HepG2 (cell line): ENCODE measurements at regions not wholly inside any gene's neighbourhood (a gene's known extent, or its start where the extent isn't known, plus 50 kb on each side); places are given as distances from the start of the nearest gene placed in this dataset.

Source experiments
- ATAC-seq: fragments of 200-7000 bp; cut with Tn5 transposase; 3 replicates; pipeline ENCODE4 v1.9.1; 2020; ENCODE audit warnings: mild to moderate bottlenecking, moderate library complexity
- BruUV-seq: library from RNA; stranded (reverse); fragments of 400-500 nt; replicated peaks from 2 replicates; lab custom pipeline; 2021; lab: Mats Ljungman, UMichigan
- CTCF ChIA-PET: fragments of 300-600 bp; formaldehyde crosslinking; extraction: SDS; loops from one replicate; lab custom pipeline; 2021; ENCODE audit warnings: low total read pairs, inconsistent platforms, low intra/inter-chr PET ratio; lab: Yijun Ruan, JAX
- POLR2A ChIA-PET: fragments of 350-600 bp; sonication (Branson Sonifier 250); formaldehyde crosslinking; loops from one replicate; lab custom pipeline; 2020; ENCODE audit warnings: antibody characterized with exemption, inconsistent platforms; lab: Yijun Ruan, JAX
- DNase-seq: peaks from one replicate; pipeline ENCODE4 v3.0.0-alpha.2; 2015; ENCODE audit warnings: low spot score
- FAIRE-seq: peaks from 3 replicates; lab custom pipeline; 2011; peaks lifted over from hg19 to GRCh38; lab: Jason Lieb, UNC
- H2AFZ ChIP-seq: one replicate; pipeline ENCODE4 v1.6.1; 2011; ENCODE audit warnings: low read length, inconsistent platforms
- H3K27ac ChIP-seq: fragments of 300-600 bp; 3 replicates; pipeline ENCODE4 v1.8.0; 2011; ENCODE audit warnings: mixed run types, mild to moderate bottlenecking, mixed read lengths, low read length, inconsistent platforms; ENCODE audit not compliant: insufficient read depth; ENCODE audit errors: extremely low read length
- H3K27me3 ChIP-seq, 2 experiments: fragments of 200-600 bp in 1 of 2; 2 replicates in 1 of 2; 3 replicates in 1 of 2; pipeline versions ENCODE4 v1.6.0 to v1.8.0; 2011; ENCODE audit warnings: low read length in 2 of 2, mild to moderate bottlenecking in 2 of 2, moderate library complexity in 2 of 2, inconsistent platforms in 1 of 2; ENCODE audit not compliant: insufficient read depth in 2 of 2, control insufficient read depth in 1 of 2
- H3K36me3 ChIP-seq, 2 experiments: fragments of 200-600 bp in 1 of 2; replicated peaks in 1 of 2; 2 replicates in 1 of 2; 3 replicates in 1 of 2; pipeline versions ENCODE4 v1.5.1 to v1.8.0; 2011; ENCODE audit warnings: low read length in 2 of 2, inconsistent platforms in 1 of 2; ENCODE audit not compliant: insufficient read depth in 2 of 2, control insufficient read depth in 1 of 2
- H3K4me1 ChIP-seq: 2 replicates; pipeline ENCODE4 v1.5.1; 2012; ENCODE audit warnings: low read length, inconsistent platforms; ENCODE audit not compliant: insufficient read depth
- H3K4me2 ChIP-seq: 2 replicates; pipeline ENCODE4 v1.6.0; 2011; ENCODE audit warnings: low read depth, low read length, inconsistent platforms
- H3K4me3 ChIP-seq, 3 experiments: fragments of 200-600 bp in 1 of 3; sonication (generic), shearing (Covaris generic) in 1 of 3; replicated peaks in 1 of 3; 2 replicates each; pipeline ENCODE4 v1.5.1; 2011 to 2016; ENCODE audit warnings: low read length in 3 of 3, inconsistent platforms in 2 of 3, low read depth in 2 of 3, mild to moderate bottlenecking in 2 of 3, control low read depth in 1 of 3, mixed read lengths in 1 of 3; ENCODE audit not compliant: insufficient read depth in 1 of 3
- H3K79me2 ChIP-seq: one replicate; pipeline ENCODE4 v1.6.1; 2011; ENCODE audit warnings: low read length, inconsistent platforms; ENCODE audit not compliant: insufficient read depth
- H3K9ac ChIP-seq: 2 replicates; pipeline ENCODE4 v1.6.0; 2011; ENCODE audit warnings: mild to moderate bottlenecking, low read depth, low read length, inconsistent platforms; ENCODE audit not compliant: insufficient read depth
- H3K9me3 ChIP-seq: 2 replicates; pipeline ENCODE4 v1.5.1; 2012; ENCODE audit warnings: mild to moderate bottlenecking, low read length
- H4K20me1 ChIP-seq: 2 replicates; pipeline ENCODE4 v1.6.0; 2011; ENCODE audit warnings: inconsistent platforms, mild to moderate bottlenecking, low read length, moderate library complexity; ENCODE audit not compliant: insufficient read depth
- ATF1 ChIP-seq: IDR thresholded peaks from 2 replicates; pipeline ENCODE4 v1.6.1; 2016; ENCODE audit warnings: mild to moderate bottlenecking, control low read depth
- HES4 ChIP-seq: sonication (generic); formaldehyde crosslinking; IDR thresholded peaks from 2 replicates; pipeline ENCODE4 v1.9.0; 2021; ENCODE audit warnings: mild to moderate bottlenecking, missing genetic modification reagents, borderline replicate concordance
- IKZF4 ChIP-seq: sonication (generic); formaldehyde crosslinking; IDR thresholded peaks from 2 replicates; pipeline ENCODE4 v1.5.1; 2020; ENCODE audit warnings: borderline replicate concordance, mild to moderate bottlenecking, low read depth, missing genetic modification reagents; ENCODE audit errors: not compliant biosample characterization
- LCORL ChIP-seq, 2 experiments: fragments of 450-650 bp in 1 of 2; sonication (generic) in 1 of 2; formaldehyde crosslinking in 1 of 2; IDR thresholded peaks; 2 replicates each; pipeline versions ENCODE4 v1.5.0 to v1.6.1; 2017 to 2020; ENCODE audit warnings: antibody characterized with exemption in 1 of 2, missing genetic modification reagents in 1 of 2
- MYC ChIP-seq: sonication (generic); formaldehyde crosslinking; IDR thresholded peaks from 2 replicates; pipeline ENCODE4 v1.9.0; 2021; ENCODE audit warnings: missing genetic modification reagents, borderline replicate concordance
- NR2F1 ChIP-seq, 2 experiments: fragments of 450-650 bp in 1 of 2; formaldehyde crosslinking in 1 of 2; IDR thresholded peaks; 2 replicates each; pipeline versions ENCODE4 v1.5.0 to v1.6.1; 2016 to 2020; ENCODE audit warnings: mild to moderate bottlenecking in 1 of 2, missing compliant biosample characterization in 1 of 2, missing genetic modification reagents in 1 of 2, moderate library complexity in 1 of 2
- SMC3 ChIP-seq: IDR thresholded peaks from 2 replicates; pipeline ENCODE4 v1.6.1; 2011; ENCODE audit warnings: low read length, improper control_type of control experiment
- ZIK1 ChIP-seq: sonication (generic); formaldehyde crosslinking; IDR thresholded peaks from 2 replicates; pipeline ENCODE4 v1.5.0; 2020; ENCODE audit warnings: mild to moderate bottlenecking, low read depth, missing genetic modification reagents, borderline replicate concordance
- ZNF230 ChIP-seq: sonication (generic); formaldehyde crosslinking; IDR thresholded peaks from 2 replicates; pipeline ENCODE4 v1.4.0; 2020; ENCODE audit warnings: mild to moderate bottlenecking, missing genetic modification reagents
- ZNF260 ChIP-seq: sonication (generic); formaldehyde crosslinking; IDR thresholded peaks from 2 replicates; pipeline ENCODE4 v1.4.0; 2020; ENCODE audit warnings: missing genetic modification reagents, low read depth, mild to moderate bottlenecking, borderline replicate concordance
- ZNF430 ChIP-seq: sonication (generic); formaldehyde crosslinking; IDR thresholded peaks from 2 replicates; pipeline ENCODE4 v1.9.0; 2021; ENCODE audit warnings: mild to moderate bottlenecking, missing genetic modification reagents
- ZNF563 ChIP-seq: sonication (generic); formaldehyde crosslinking; IDR thresholded peaks from 2 replicates; pipeline ENCODE4 v1.8.0; 2022; ENCODE audit warnings: mild to moderate bottlenecking, moderate library complexity, missing genetic modification reagents
- ZNF614 ChIP-seq: IDR thresholded peaks from 2 replicates; pipeline ENCODE4 v1.6.1; 2018; ENCODE audit warnings: missing biosample characterization, missing genetic modification reagents, inconsistent platforms, borderline replicate concordance
- ZNF713 ChIP-seq: sonication (generic); formaldehyde crosslinking; IDR thresholded peaks from 2 replicates; pipeline ENCODE4 v1.4.0; 2020; ENCODE audit warnings: mild to moderate bottlenecking, missing genetic modification reagents
- ZNF747 ChIP-seq: sonication (generic); formaldehyde crosslinking; IDR thresholded peaks from 2 replicates; pipeline ENCODE4 v1.8.1; 2023; ENCODE audit warnings: missing genetic modification reagents, mild to moderate bottlenecking, borderline replicate concordance
- WGBS: methylation state at CpG from one replicate; pipeline ENCODE4 v1.1.6; 2017; ENCODE audit warnings: low lambda C conversion rate; 5-methylcytosine and 5-hydroxymethylcytosine counted together
- in situ Hi-C: cut with HindIII; loops from 2 replicates; pipeline ENCODE4 v1.10.0; 2017; ENCODE audit warnings: low pct_unique_long_range_greater_than_20kb; ENCODE audit not compliant: extremely low pct_ligation_motif_present
- intact Hi-C: fragments of 100-400 bp; cut with micrococcal nuclease; formaldehyde crosslinking; loops from one replicate; pipeline ENCODE4 v1.10.0; 2022; ENCODE audit not compliant: unreplicated experiment
- TF ChIP-seq, protein P1 (sequence below): sonication (generic); formaldehyde crosslinking; IDR thresholded peaks from 2 replicates; pipeline ENCODE4 v1.8.1; 2023; ENCODE audit warnings: mild to moderate bottlenecking, missing genetic modification reagents, borderline replicate concordance
- TF ChIP-seq, protein P2 (sequence below): IDR thresholded peaks from 2 replicates; pipeline ENCODE4 v1.6.1; 2016; ENCODE audit warnings: missing biosample characterization, missing genetic modification reagents, low read depth

DNA sequence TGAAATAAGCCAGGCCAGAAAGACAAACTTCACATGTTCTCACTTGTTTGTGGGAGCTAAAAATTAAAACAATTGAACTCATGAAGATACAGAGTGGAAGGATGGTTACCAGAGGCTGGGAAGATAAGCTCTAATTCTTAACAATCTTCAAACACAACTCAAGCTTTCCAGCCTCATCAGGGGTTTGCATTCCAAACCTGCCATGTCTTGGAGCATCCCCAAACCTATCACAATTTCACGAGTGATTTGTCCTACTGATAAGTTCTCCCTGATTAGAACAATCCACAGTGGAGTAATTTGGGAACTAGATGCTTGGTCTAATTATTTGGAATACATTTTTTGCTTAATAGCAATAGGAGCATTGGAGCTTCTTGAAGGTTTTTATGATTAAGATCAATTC lies 418.5 kb upstream of the PKN2 start:
- no peak for ATAC-seq
- H3K9me3 ChIP-seq, result no peaks in the 10 kb centered on the region
- H3K27ac ChIP-seq, result no peak overlapping the region
- no TSS peak for BruUV-seq
- no peaks in the 10 kb centered on the region for H4K20me1 ChIP-seq
- ChIA-PET POLR2A (no interaction called here), CTCF (no interaction called here)
- no peak overlapping the region for H3K9ac ChIP-seq
- no peaks in the 10 kb centered on the region for H3K36me3 ChIP-seq
- no peaks in the 10 kb centered on the region for H3K79me2 ChIP-seq
- no peak for TF ChIP-seq ATF1 (CRISPR knock-in tag)
- TF ChIP-seq ZNF747 (CRISPR knock-in tag), result no peak
- TF ChIP-seq LCORL (IDR thresholded peaks at IDR 0.05), result no peak
- TF ChIP-seq LCORL (CRISPR knock-in tag; IDR thresholded peaks at IDR 0.05), result no peak
- no peak for TF ChIP-seq ZIK1
- TF ChIP-seq IKZF4 (CRISPR knock-in tag), result no peak
- TF ChIP-seq, protein P1, sequence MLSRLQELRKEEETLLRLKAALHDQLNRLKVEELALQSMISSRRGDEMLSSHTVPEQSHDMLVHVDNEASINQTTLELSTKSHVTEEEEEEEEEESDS (CRISPR knock-in tag), result no peak
- TF ChIP-seq NR2F1 (CRISPR knock-in tag; IDR thresholded peaks at IDR 0.05), result no peak
- no peak for TF ChIP-seq HES4 (CRISPR knock-in tag)
- TF ChIP-seq, protein P2, sequence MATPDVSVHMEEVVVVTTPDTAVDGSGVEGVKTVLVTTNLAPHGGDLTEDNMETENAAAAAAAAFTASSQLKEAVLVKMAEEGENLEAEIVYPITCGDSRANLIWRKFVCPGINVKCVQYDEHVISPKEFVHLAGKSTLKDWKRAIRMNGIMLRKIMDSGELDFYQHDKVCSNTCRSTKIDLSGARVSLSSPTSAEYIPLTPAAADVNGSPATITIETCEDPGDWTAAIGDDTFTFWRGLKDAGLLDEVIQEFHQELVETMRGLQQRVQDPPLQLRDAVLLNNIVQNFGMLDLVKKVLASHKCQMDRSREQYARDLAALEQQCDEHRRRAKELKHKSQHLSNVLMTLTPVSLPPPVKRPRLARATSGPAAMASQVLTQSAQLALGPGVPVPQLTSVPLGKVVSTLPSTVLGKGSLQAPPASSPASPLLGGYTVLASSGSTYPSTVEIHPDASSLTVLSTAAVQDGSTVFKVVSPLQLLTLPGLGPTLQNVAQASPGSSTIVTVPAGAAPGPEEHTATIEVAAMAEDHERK (CRISPR knock-in tag), result no peak
- TF ChIP-seq ZNF563 (CRISPR knock-in tag), result no peak
- TF ChIP-seq MYC (CRISPR knock-in tag), result no peak
- TF ChIP-seq ZNF260 (CRISPR knock-in tag), result no peak
- TF ChIP-seq ZNF614 (CRISPR knock-in tag), result no peak
- TF ChIP-seq ZNF230 (CRISPR knock-in tag), result no peak
- TF ChIP-seq ZNF430 (CRISPR knock-in tag), result no peak
- no peak for TF ChIP-seq SMC3
- no peak for TF ChIP-seq ZNF713
- no peak overlapping the region for H2AFZ ChIP-seq
- H3K4me1 ChIP-seq, result no peaks in the 10 kb centered on the region
- in situ Hi-C loops, result no loop called here
- FAIRE-seq, result no peak
- H3K4me2 ChIP-seq, result no peak overlapping the region
- intact Hi-C loops, result no loop called here
- no peak for DNase-seq
- WGBS, result 0% methylated on average over 1 of the region's 1 CpG
- H3K4me3 ChIP-seq, result no peak overlapping the region
- H3K27me3 ChIP-seq, result peaks cover 0 to 5% of the 10 kb centered on the region in 2 experiments; a peak in 1 of 5 replicates
